ENCODE measurements at regions not wholly inside any gene's neighbourhood (a gene's known extent, or its start where the extent isn't known, plus 50 kb on each side); places are given as distances from the start of the nearest gene placed in this dataset.

GRCh38 chr15:81534124-81534523 lies 160.1 kb upstream of the TMC3 start:
- TF ChIP-seq POLR2A (IDR thresholded peaks at IDR 0.05; ENCODE audit: low read length), result no peak
- no peak for TF ChIP-seq REST (IDR thresholded peaks at IDR 0.05)
- no peak for TF ChIP-seq CTCF (IDR thresholded peaks at IDR 0.05)
- no peak for TF ChIP-seq MAX (IDR thresholded peaks at IDR 0.05)
- no peak for TF ChIP-seq POLR2AphosphoS2 (conservative IDR thresholded peaks at IDR 0.05; ENCODE audit: low read length)
- TF ChIP-seq CEBPB (IDR thresholded peaks at IDR 0.05), result no peak
- no peak for TF ChIP-seq RAD21 (conservative IDR thresholded peaks at IDR 0.05 in 1 of 2, IDR thresholded peaks at IDR 0.05 in 1 of 2)

Measured in A549 (cell line).